ENCODE measurements at regions not wholly inside any gene's neighbourhood (a gene's known extent, or its start where the extent isn't known, plus 50 kb on each side); places are given as distances from the start of the nearest gene placed in this dataset.

DNA sequence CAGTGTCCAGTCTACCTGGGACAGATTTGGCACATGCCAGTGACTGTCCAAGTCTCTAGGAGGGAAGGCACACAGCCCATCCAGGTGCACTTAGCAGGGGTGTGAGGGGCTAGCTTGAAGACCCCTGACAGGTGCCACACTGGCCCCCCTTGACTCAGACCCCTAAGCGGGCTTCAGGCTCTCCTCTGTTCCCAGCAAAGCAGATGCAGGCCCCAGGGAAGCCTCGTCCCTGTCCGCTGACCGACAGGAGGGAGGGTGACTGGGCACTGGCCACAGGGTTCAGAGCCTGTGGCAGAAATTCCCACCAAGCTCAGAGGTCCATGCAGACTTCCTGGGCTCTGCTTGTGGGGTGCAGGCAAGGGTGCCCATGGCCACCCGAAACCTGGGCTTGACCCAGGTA lies 239.8 kb upstream of the MYT1L start:
- no peak for DNase-seq (ENCODE audit: low read depth)

DNA sequence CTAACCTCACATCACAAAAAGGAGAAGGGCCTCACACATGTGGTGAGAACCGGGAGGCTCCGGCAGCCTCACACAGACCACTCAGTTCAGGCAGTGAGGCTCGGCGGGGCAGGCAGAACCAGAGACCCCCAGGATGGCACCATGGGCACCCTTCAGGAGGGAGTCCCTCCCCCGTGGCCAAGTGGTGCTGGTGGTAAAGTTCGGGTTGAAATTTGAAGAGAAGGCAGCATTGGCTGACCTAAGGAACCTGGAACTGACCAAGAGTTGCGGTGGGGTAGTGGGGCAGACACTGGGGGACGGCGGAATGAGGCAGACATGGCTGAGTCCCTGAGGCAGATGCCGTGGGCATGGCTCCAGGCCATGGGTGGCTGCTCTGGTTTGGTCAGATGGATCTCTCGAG lies 239.3 kb upstream of the MYT1L start:
- DNase-seq (ENCODE audit: low read depth) = no peak

DNA sequence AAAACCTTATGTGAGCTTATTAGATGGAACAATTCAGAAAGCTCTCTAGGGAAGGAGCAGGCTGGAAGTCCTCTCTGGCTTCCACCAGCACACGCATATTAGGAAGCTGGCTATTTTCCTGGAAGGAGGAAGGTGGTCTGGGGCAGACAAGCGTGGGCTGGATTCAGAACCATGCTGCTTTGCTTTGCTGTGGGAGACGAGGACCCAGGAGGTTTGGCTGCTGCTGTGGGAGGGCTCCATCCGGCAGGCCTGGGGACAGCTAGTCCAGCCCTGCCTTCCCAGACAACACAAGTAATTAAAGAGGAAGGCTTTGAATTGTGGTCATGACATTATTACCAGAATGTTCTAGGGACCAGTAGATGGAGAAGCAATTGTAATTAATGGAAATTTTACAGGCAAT lies 238.8 kb upstream of the MYT1L start:
- DNase-seq (ENCODE audit: low read depth) = no peak

DNA sequence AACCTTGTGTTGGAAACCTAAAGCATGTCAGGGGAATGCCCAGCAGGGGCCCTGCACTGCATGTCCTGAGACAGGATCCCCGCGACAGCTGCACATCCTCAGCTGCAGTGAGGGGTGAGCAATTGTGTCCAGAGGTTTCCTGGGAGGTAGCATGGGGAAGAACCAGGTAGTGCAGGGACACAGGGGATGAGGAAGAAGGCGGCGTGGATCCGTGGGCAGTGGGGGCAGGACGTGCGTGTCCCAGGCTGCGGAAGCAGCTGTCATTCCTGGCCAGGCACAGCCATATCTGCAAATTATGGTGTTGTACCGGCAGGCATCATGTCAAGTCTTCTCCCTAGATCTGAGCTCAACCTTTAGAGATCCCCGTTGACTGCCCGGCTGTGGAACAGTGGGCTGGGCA lies 238.2 kb upstream of the MYT1L start:
- DNase-seq (ENCODE audit: low read depth) = no peak

DNA sequence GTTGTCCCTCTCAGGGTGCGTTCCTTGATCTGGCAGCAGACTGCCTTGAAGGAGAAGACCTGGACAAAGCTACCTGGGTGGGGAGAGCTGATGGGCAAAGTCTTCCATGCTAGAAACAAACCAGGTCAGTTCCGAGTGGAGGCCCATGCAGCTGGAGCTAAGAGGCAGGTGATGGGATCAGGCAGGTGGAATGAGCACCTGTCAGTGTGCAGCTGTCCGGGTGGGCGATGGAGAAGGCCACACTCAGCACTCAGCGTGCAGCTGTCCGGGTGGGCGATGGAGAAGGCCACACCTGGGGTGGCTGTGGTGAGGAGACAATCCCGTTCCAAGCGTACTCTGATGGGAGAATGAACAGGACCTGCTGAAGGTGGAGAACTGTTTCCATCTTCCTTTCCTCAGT lies 237.3 kb upstream of the MYT1L start:
- no peak for DNase-seq (ENCODE audit: low read depth)

- DNase-seq (ENCODE audit: low read depth) = no peak
Observed at GRCh38 chr2:2567776-2568175, 236.7 kb upstream of the MYT1L start.

GRCh38 chr2:2566396-2567323 lies 235.6 kb upstream of the MYT1L start:
- DNase-seq (ENCODE audit: low read depth) = no peak

DNA sequence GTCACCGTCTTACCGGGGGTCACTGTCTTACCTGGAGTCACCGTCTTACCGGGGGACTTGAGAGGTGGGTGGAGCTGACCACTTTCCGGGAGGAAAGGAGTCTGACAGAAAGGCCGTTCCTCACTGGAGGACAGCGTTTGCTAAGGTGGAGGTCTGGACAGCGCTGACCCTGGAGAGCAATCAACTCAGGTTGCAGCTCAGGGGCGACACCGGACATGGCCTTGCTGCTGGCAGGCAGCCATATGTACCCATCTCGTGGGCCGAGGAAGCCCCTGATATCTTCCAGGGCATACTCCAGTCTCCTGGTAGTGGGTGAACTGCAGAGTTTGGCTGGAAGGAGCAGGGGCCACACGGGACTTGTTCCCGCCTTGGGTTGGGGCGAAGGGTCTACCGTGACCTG lies 234.6 kb upstream of the MYT1L start:
- no peak for DNase-seq (ENCODE audit: low read depth)

DNA sequence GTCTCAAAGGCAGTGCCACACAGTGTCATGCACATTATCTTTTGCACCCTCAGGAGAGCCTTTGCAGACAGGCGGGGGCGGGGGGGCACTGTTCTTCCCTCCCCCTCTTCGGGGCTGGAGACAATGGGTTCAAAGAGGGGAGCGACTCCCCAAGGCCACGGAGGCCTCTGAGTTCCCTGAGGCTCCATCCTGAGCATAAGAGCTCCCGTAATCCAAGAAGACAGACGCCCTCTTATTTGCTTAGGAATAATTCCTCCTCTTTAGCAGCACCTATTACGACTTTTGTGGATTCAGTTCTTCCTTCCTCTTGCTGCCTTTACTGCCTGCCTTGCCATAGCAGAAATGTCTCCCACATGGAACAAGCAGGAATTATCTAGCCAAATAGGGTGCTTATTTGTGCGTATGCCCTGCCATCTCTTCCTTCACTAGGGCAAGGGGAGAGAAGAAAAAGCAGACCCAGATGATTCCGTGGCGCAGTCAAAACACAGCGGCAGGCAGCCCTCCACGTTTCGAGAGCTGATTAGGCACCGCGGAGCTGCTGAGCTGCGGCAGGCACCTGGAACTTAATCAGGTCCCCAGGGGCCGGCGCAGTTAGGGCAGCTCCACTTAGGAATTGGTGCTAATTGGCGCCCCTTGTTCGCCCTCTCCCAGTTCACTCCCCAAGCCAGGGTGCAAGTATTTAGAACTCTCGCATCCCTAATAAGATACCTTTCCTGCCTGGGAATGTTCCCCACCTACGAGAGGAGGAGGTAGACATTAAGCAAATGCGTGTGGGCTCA lies 233.4 kb upstream of the MYT1L start:
- DNase-seq (ENCODE audit: low read depth) = no peak

- no peak for DNase-seq (ENCODE audit: low read depth)
Observed at GRCh38 chr2:2563309-2563860, 232.3 kb upstream of the MYT1L start.

- no peak for DNase-seq (ENCODE audit: low read depth)
Observed at GRCh38 chr2:2562867-2563266, 231.8 kb upstream of the MYT1L start.

GRCh38 chr2:2561346-2562095 lies 230.4 kb upstream of the MYT1L start:
- no peak for DNase-seq (ENCODE audit: low read depth)

DNA sequence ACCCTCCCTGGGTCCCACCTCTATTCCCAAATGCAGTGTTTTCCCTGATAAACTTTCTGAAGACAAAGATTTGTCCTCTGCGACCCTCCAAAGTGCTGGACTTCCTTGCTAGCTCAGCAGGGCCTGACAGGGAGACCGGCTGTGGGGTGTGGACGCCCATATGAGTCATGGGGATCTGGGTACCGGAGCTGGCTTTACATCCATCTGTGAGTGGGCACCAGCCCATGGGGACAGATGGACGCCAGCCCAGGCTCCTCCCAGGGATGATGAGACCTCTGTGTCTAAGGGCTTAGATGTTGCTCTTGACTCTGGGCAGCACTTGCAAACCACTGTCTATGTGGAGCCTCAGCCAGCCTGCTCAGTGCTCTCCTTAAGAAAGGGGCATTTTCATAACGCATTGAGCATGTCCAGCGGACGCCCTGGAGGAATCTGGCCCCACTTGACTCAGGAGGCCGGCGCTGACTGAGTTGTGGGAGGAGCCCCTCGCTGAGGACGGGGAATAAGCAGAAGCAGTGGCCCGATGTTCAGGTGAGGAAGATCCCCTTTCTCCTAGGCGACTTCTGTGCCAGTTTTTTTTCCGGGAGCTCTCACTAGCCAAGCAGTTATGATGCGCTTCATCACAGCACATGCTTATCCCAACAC lies 229.4 kb upstream of the MYT1L start:
- DNase-seq (ENCODE audit: low read depth) = no peak

DNA sequence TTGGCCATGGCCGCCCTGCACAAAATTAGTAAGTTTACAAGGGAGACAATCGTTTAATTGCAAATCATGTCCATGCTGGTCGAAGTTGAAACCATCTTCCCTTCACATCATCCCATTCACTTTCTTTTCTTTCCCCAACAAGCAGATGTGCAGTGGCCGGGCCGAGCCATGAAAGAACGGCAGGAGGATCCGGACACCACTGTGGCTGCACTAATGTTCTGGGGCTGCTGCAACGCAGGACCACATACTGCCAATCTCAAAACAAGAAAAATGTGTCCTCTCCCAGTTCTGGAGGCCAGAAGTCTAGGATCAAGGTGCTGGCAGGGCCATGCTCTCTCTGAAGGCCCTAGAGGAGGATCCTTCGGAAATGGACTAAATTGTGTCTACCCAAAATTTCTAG lies 227.4 kb upstream of the MYT1L start:
- no peak for DNase-seq (ENCODE audit: low read depth)

- no peak for DNase-seq (ENCODE audit: low read depth)
Observed at GRCh38 chr2:2557475-2557874, 226.4 kb upstream of the MYT1L start.

DNA sequence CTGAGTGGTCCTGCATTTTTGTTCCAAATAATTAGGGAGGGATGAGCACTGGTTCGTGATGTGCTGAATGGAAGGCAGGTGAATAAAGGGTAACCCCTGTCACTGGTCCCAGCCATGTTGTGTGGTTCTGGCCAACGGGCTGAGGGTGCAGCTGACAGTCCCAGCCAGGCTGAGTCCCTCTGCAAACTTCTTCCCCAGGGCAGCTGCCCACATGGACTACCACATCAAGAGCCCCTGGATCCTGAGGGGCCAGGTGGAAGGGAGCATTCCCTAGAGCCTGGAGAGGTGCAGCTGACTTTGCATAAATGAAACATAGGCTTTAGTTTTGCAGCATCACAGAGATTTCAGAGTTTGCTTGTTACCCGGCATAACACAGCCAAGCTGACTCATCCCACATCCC lies 219.8 kb upstream of the MYT1L start:
- no peak for DNase-seq (ENCODE audit: low read depth)

- DNase-seq (ENCODE audit: low read depth) = no peak
Observed at GRCh38 chr2:2547911-2548310, 216.8 kb upstream of the MYT1L start.

DNA sequence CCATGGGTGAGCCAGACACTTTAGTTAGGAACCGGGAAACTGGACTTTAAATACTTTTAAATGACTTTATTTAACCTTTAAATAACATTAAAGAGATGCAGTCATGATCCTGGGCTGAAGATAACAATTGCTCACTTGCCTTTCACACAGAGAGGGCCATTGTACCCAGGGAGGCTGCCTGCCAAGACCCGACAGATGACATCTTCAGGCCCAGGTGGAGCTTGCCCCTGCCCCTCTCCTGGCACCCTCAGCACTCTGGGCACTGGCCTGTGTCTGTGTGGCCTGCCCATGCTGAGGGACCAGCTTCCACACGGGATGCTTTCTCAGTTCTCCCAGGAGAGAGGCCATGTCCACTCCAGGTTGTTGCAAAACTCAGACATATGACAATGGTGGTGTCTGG lies 216.4 kb upstream of the MYT1L start:
- DNase-seq (ENCODE audit: low read depth) = no peak

DNA sequence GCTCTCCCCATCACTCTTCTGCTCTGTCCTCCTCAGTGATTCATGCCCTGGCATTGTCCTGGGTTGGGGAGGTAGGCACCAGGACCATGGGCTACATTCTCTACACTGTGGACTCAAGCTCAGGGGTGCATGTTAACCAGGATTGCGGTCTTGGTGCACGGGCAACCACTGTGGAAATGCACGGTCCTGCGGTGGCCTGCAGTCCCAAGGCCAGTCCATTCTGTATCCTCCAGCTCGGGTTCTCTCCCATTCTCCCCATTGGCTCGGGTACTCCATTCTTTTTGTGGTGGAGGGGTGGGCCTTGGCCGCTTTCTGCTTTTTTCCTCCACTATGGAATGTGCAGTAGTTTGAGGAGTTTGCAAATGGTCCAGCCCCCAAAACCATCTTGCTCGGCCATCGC lies 215.0 kb upstream of the MYT1L start:
- no peak for DNase-seq (ENCODE audit: low read depth)

GRCh38 chr2:2542966-2543611 lies 212.0 kb upstream of the MYT1L start:
- no peak for DNase-seq (ENCODE audit: low read depth)

DNA sequence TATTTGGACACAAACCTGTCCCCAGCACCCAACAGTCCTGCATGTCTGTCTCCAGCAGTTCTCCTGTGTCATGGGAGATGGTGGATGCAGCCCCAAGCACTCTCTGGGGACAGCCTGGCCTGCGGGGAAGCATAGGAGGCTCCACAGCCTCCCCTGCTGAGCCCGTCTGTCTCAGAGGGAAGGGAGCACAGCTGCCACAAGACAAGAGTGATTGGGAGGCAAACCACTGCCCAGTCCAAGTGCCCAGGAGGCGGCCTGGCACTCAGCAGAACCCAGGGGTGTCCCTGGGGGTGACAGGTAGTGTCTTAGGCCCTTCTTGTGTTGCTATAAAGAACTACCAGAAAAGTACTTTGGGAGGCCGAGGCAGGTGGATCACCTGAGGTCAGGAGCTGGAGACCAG lies 211.2 kb upstream of the MYT1L start:
- DNase-seq (ENCODE audit: low read depth) = no peak
